ENCODE measurements at regions not wholly inside any gene's neighbourhood (a gene's known extent, or its start where the extent isn't known, plus 50 kb on each side); places are given as distances from the start of the nearest gene placed in this dataset.
"Not testable (repeated sequence)": the region's sequence is repeated elsewhere in the genome, so short reads cannot be mapped to it uniquely, and the experiment has no call there.

GRCh38 chr3:43236008-43236407, 50.3 kb upstream of the SNRK start:
- FAIRE-seq (no peak), DNase-seq (ENCODE audit: extremely low spot score, insufficient read length, low read depth) (no peak)

DNA sequence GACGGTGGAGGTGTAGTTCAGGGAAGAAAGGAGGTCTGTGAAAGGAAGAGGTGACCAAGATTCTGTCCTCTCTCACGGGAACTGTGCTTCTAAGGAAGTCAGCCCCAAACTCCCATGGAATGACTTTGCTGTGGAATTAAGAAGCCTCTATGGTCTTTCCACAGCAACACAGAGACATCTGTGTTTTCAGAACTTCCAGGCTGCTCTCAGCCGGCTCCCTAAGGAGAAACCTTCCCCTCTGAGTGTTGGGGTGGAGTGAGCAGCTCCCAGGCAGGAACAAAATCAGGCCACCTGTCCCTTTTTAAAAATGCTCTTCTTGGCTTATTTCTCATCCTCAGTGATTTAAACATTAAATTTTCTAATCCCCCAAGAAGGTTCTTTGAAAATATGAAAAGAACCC, 53.3 kb upstream of the SNRK start:
- FAIRE-seq = no peak
- DNase-seq (ENCODE audit: extremely low spot score, insufficient read length, low read depth) = no peak

DNA sequence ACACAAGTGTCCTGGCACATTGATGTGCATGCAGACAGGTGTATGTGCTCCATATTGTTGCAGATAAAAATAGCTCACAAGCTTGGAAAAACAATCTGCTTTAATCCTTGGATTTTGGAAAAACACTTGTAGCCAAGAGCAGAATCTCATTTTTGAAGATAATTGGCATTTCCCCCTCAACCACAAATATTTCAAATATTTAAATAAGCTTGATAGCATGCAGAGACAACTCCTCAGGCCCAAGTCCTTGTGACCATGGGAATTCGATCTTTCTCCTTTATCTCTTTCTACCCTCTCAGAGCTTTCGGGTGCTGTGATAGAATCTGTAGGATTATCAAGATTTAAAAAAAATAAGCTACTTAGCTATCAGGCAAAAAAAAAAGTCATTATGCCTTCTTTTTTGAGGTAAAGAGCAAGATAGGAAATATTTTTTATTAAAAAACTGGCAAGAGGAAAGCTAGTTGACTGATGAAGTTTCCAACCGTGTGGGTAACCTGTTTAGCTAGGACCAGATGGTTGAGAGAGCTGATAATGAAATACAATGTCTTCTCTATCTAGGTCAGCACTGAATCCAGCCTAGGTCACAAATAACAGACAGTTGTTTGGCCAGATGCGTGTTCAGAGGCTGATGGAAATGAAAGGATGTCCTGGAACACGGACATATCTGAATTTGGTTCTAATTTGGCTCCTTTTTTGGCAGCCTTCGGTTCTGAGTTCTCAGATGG, 54.9 kb upstream of the SNRK start:
- DNase-seq (ENCODE audit: extremely low spot score, insufficient read length, low read depth) = no peak

DNA sequence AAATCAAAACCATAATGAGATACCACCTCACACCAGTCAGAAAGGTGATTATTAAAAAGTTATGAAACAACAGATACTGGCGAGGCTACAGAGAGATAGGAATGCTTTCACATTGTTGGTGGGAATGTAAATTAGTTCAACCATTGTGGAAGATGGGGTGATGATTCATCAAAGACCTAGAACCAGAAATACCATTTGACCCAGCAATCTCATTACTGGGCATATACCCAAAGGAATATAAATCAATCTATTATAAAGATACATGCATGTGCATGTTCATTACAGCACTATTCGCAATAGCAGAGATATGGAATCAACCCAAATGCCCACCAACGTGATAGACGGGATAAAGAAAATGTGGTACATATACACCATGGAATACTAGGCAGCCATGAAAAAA, 56.5 kb upstream of the SNRK start:
- not testable (repeated sequence) for DNase-seq (ENCODE audit: extremely low spot score, insufficient read length, low read depth); FAIRE-seq

More for the DNA sequence above, 54.9 kb upstream of the SNRK start:
- FAIRE-seq = no peak

DNA sequence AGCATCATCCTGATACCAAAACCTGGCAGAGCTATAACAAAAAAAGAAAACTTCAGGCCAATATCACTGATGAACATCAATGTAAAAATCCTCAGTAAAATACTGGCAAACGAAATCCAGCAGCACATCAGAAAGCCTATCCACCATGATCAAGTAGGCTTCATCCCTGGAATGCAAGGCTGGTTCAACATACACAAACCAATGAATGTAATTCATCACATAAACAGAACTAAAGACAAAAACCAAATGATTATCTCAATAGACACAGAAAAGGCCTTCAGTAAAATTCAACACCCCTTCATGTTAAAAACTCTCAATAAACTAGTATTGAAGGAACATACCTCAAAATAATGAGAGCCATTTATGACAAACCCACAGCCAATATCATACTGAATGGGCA, 58.7 kb upstream of the SNRK start:
- DNase-seq (ENCODE audit: extremely low spot score, insufficient read length, low read depth); FAIRE-seq: not testable (repeated sequence)

DNA sequence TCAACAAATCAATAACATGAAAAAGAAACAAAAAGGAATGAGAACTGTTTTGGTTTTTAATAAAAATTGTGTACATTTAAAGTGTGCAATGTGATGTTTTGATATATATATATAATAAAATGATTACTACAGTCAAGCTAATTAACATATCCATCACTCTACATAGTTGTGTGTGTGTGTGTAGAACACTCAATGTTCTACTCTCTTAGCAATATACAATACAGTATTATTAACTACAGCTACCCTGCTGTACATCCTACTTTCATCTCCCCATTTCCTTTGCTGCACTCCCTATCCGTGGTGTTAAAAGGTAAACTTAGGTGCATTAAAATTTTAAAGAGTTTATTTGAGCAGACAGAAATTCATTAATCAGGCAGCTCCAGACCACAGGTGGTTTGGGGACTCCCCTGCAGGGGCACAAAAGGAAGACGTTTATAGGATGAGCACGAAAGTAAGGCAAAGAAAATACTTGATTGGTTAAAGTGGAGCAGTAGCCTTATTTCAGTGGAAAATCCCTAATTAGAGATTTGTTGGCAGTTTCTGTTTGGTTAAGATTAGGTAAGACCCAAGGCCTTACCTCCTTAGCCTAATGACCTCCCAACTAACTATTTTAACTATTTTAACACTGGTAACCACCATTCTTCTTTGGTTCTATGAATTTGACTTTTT, 61.8 kb upstream of the SNRK start:
- peak; percentile 12 for FAIRE-seq
- DNase-seq (ENCODE audit: extremely low spot score, insufficient read length, low read depth) = no peak

GRCh38 chr3:43223670-43224364, 62.5 kb upstream of the SNRK start:
- DNase-seq (ENCODE audit: extremely low spot score, insufficient read length, low read depth) (no peak), FAIRE-seq (peak; percentile 12)

DNA sequence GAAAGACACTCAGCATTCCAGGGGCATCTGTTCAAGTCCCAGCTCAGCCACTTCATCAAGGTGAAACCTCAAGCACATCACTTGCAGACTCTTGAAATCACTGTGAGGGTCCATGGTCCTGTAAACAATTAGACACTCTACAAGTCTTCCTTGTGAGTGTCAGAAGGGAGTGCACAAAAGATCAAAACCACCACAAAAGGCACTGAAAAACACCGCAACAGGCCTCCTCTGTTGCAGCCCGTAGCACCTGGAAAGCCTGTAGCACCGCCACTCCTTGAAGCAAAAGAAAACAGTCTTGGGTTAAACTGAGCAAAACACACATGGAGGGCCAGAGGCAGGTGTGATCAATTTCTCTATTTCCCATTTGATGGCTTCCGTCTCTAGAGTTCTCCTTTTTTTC, 63.8 kb upstream of the SNRK start:
- FAIRE-seq = no peak
- DNase-seq (ENCODE audit: extremely low spot score, insufficient read length, low read depth) = no peak

GRCh38 chr3:43221076-43221475, 65.3 kb upstream of the SNRK start:
- DNase-seq (ENCODE audit: extremely low spot score, insufficient read length, low read depth) (no peak), FAIRE-seq (no peak)

DNA sequence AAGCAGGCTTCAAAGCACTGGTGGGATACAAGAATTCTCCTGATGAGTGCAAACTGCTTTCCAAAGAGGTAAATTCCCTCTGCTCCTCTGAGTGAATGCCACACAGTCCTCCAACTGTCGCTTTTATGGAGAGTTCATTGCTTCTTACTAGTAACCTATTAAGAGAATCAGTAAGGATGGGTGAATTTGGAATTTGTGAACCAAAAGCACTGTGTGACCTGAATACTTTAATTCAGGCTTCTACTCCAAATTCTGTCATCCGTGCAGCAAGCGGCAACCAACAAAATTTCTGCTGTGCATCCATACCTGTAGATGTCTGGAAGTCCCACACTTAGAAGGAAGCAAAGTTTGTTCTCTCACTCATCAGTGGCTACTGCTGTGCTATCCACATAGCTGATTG, 66.7 kb upstream of the SNRK start:
- FAIRE-seq (no peak), DNase-seq (ENCODE audit: extremely low spot score, insufficient read length, low read depth) (no peak)

GRCh38 chr3:43218921-43219320, 67.4 kb upstream of the SNRK start:
- no peak for DNase-seq (ENCODE audit: extremely low spot score, insufficient read length, low read depth)
- FAIRE-seq = no peak

- FAIRE-seq (no peak), DNase-seq (ENCODE audit: extremely low spot score, insufficient read length, low read depth) (no peak)
Measured at GRCh38 chr3:43218156-43218555, 68.2 kb upstream of the SNRK start.

DNA sequence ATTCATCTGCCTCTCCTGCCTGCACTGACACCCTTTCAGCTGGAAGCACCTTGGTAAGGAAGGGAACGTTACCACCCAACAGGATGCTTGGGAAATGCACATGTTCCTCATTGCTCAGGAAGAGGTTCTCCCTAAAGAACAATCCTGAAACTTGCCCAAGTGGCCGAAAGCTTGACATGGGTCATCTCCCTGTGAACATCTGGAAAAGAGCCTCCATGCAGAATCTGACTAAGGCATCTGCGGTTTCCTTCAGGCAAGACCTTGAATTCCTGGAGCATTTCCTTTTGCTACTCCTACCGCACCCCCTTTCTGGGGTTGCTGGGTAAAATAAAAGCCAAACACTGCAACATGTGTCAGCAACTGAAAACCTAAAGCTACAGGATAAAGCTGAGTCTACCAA, 68.7 kb upstream of the SNRK start:
- DNase-seq (ENCODE audit: extremely low spot score, insufficient read length, low read depth) (no peak), FAIRE-seq (no peak)

DNA sequence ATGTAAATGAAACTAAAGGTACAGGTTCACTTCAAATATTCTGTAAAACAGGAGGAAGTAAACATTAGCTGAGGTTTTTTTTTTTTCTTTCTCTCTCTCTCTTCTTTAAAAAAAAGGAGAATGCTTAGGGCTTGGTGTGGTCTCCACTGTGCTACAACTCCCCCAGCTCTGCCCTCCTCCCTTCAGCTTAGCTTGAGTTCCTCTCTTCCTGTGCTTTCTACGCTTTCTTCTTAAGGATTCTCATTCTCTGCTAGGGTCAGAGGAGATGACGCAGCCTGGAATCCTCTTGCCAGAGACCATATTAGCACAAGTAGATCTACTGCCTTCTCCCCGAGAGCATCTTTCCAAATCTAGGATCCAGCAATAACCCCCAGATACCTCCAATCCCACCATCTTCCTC, 69.1 kb upstream of the SNRK start:
- DNase-seq (ENCODE audit: extremely low spot score, insufficient read length, low read depth) (no peak), FAIRE-seq (no peak)

GRCh38 chr3:43215663-43216275, 70.6 kb upstream of the SNRK start:
- DNase-seq (ENCODE audit: extremely low spot score, insufficient read length, low read depth) = no peak
- no peak for FAIRE-seq

- FAIRE-seq = no peak
- DNase-seq (ENCODE audit: extremely low spot score, insufficient read length, low read depth) = no peak
Measured at GRCh38 chr3:43215138-43215537, 71.2 kb upstream of the SNRK start.

DNA sequence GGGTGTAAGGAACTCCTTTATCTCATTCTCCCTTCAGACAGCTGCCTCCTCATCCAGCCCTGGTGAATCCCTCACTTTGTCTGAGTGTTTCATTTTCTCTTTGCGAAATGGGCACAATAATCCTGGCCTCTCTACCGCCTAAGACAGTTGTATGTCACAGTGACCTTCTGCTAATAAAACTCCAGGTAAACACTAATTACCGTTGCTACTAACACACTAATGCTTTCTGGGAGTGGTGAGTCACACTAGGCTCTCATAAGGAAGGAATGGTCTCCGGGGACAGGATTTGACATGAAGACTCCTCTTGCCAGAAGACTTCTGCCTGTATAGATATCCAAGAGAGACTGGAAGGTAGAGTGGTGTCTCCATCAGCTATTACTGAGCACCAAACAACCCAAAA, 71.7 kb upstream of the SNRK start:
- DNase-seq (ENCODE audit: extremely low spot score, insufficient read length, low read depth) (no peak), FAIRE-seq (no peak)

DNA sequence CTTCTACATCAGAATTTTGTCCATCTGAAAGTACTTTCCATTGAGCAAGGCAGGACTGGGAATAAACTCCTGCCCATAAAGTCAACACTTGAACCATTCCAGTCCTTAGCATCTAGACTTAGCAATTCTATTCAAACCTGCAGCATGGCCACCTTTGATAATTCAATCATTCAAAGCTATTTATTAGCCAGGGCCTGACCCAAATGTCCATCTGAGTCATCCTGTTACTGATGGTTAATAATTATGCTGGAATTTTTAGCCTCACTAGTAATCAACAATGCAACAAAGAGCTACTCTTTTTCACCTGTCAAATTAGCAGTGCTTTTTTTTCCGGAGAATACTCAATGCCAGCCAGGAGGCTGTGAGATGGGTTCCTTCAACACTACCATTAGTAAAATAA, 72.7 kb upstream of the SNRK start:
- peak; percentile 80 for FAIRE-seq
- DNase-seq (ENCODE audit: extremely low spot score, insufficient read length, low read depth) = peak; percentile 15

DNA sequence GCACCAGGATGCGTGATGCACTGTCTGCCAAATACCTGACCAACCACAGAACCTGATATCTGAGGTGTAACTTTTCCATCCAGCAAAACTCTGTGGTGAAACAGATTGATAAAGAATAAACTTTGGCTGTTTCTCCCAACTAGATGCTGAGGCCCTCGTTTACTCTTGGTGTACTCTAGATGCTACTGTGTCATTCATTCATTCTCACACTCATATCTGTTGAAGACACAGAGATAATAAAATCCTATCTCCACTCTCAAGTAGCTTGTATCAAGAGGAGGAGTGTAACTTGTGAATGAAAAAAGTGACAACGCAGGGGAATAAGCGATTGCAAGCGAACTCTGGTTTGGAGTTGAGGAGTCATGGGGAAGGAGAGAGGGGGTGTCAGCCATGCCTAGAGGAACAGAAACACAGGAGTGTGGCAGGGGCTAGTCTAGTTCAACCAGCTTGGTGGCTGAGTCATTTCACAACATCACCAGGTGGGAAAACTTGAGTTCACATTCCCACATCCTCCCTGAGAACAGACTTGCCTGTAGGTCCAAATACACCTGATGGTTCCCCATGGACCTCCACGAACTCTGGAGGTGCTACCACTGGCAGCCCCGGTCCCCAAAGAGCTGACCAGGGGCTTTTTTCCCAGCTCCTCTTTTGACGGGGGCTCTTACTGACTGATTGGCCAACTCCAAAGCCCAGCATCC, 73.3 kb upstream of the SNRK start:
- no peak for DNase-seq (ENCODE audit: extremely low spot score, insufficient read length, low read depth)
- FAIRE-seq = peak; percentile 56

- FAIRE-seq (no peak), DNase-seq (ENCODE audit: extremely low spot score, insufficient read length, low read depth) (no peak)
Measured at GRCh38 chr3:43211681-43212080, 74.7 kb upstream of the SNRK start.
